SJCRH30 (cell line): ENCODE measurements at regions not wholly inside any gene's neighbourhood (a gene's known extent, or its start where the extent isn't known, plus 50 kb on each side); places are given as distances from the start of the nearest gene placed in this dataset.

Source experiments
- DNase-seq, 2 experiments: peaks; one replicate each; pipeline ENCODE4 v3.0.0-alpha.2; 2015 to 2020
- H3K27ac ChIP-seq: fragments of 250-450 bp; sonication (Bioruptor Pico); 2 replicates; pipeline ENCODE4 v1.5.1; 2020; ENCODE audit warnings: mild to moderate bottlenecking, moderate library complexity
- H3K27me3 ChIP-seq: fragments of 250-450 bp; sonication (Bioruptor Pico); 2 replicates; pipeline ENCODE4 v1.5.1; 2020; ENCODE audit warnings: mild to moderate bottlenecking, moderate library complexity
- H3K36me3 ChIP-seq: fragments of 250-450 bp; sonication (Bioruptor Pico); 2 replicates; pipeline ENCODE4 v1.5.1; 2020; ENCODE audit warnings: mild to moderate bottlenecking, moderate library complexity
- H3K4me1 ChIP-seq: fragments of 250-450 bp; sonication (Bioruptor Pico); 2 replicates; pipeline ENCODE4 v1.5.1; 2020; ENCODE audit warnings: mild to moderate bottlenecking, moderate library complexity
- H3K4me3 ChIP-seq: fragments of 250-450 bp; sonication (Bioruptor Pico); 2 replicates; pipeline ENCODE4 v1.5.1; 2020; ENCODE audit warnings: mild to moderate bottlenecking, moderate library complexity
- H3K9me3 ChIP-seq: fragments of 250-450 bp; sonication (Bioruptor Pico); replicated peaks from 2 replicates; pipeline ENCODE4 v1.5.1; 2020; ENCODE audit warnings: mild to moderate bottlenecking, moderate library complexity

DNA sequence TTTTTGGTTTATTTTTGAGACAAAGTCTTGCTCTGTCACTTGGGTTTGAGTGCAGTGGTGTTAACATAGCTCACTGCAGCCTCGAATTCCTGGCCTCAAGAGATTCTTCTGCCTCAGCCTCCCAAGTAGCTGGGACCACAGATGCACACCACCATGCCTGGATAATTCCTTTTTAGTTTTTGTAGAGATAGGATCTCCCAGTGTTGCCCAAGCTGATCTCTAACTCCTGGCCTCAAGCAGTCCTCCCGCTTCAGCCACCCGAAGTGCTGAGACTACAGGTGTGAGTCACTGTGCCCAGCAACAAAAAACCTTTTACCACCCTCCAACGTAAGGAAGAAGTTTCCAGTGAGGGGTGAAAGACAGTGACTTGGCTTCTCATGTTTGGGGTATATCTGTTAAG, 81.1 kb upstream of the TSHZ3 start:
- no peak overlapping the region for H3K27ac ChIP-seq
- H3K9me3 ChIP-seq, result peaks cover 15% of the 10 kb centered on the region
- H3K36me3 ChIP-seq, result no peaks in the 10 kb centered on the region
- no peak overlapping the region for H3K4me3 ChIP-seq
- 0 out of 2 replicates have a peak, but pooled peaks cover under 1% of the 10 kb centered on the region for H3K4me1 ChIP-seq
- H3K27me3 ChIP-seq, result no peaks in the 10 kb centered on the region
- DNase-seq, result no peak

- no peak for DNase-seq
- H3K36me3 ChIP-seq, result no peaks in the 10 kb centered on the region
- peaks cover 9% of the 10 kb centered on the region for H3K4me1 ChIP-seq
- no peak overlapping the region for H3K27ac ChIP-seq
- no peak overlapping the region for H3K4me3 ChIP-seq
- no peaks in the 10 kb centered on the region for H3K27me3 ChIP-seq
- H3K9me3 ChIP-seq, result peaks cover 19% of the 10 kb centered on the region
Observed at GRCh38 chr19:31432201-31432810, 83.1 kb upstream of the TSHZ3 start.

- peak; percentile 40 to 50 for DNase-seq
- Histone ChIP-seq H3K4me1 (peaks cover 9% of the 10 kb centered on the region), H3K4me3 (no peak overlapping the region), H3K36me3 (no peaks in the 10 kb centered on the region), H3K27ac (no peak overlapping the region), H3K27me3 (no peaks in the 10 kb centered on the region), H3K9me3 (peaks cover 19% of the 10 kb centered on the region)
Observed at GRCh38 chr19:31436121-31436776, 87.0 kb upstream of the TSHZ3 start.

DNA sequence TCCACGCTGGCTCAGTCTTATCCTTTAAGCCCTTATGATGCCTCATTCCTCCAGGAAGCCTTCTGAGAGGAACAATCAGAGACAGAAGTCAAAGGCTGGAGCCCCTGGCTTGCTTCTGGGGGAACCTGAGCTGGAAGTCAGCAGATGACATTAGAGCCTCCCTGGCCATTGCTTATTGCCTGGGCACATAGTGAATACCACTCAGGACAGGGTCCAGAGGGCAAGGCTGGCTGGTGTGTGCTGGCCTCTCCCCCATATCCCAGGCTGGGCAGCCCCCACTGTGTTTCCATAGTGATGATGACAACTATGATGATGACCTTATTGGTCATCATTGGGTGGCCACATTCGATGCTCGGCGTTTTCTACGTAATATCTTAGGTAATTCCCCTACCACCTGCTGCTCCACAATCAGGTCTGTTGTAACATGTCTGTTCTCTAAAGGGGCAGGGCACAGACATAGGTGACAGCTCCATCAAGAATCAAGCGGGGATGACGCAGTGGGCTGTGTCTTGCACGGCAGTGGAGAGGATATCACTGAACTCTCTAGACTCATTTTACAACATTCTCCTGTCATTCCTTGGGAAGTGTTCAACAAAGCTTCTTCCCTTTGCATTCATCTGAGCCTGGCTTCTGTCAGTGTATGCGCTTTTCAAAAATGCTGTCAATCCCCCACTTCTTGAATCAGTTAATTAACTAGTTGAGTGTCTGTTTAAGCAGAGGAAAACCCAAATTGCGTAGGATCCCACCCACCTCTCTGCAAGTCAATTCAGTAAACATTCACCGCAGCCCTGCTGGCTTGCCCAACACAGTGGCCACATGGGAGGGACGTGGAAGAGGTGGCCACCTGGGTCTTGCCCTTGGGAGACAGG, 89.4 kb upstream of the TSHZ3 start:
- H3K27ac ChIP-seq, result no peak overlapping the region
- H3K9me3 ChIP-seq, result peaks cover 19% of the 10 kb centered on the region
- no peak overlapping the region for H3K4me3 ChIP-seq
- no peaks in the 10 kb centered on the region for H3K36me3 ChIP-seq
- H3K27me3 ChIP-seq, result no peaks in the 10 kb centered on the region
- peaks cover 9% of the 10 kb centered on the region for H3K4me1 ChIP-seq
- DNase-seq, result no peak

DNA sequence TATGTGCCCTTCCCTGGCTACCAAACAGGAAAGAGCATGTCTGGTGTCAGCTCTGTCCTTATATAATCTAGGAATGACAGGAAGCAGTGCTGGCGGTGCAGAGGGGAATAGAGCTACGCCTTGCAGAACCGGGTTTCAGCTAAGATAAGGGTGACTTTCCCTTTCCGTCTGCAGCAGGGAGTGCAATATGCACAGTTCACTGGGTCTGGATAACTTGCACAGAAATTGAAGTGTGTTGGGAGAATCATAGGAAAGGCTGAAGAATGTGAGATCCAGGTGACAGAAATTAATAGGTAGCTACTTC, 90.0 kb upstream of the TSHZ3 start:
- peaks cover 16% of the 10 kb centered on the region for H3K9me3 ChIP-seq
- H3K36me3 ChIP-seq, result no peaks in the 10 kb centered on the region
- H3K27ac ChIP-seq, result no peak overlapping the region
- DNase-seq, result no peak
- H3K4me1 ChIP-seq, result peaks cover 9% of the 10 kb centered on the region
- H3K4me3 ChIP-seq, result no peak overlapping the region
- H3K27me3 ChIP-seq, result no peaks in the 10 kb centered on the region

GRCh38 chr19:31444931-31445330, 95.7 kb upstream of the TSHZ3 start:
- Histone ChIP-seq H3K4me1 (peaks cover 23% of the 10 kb centered on the region), H3K27ac (no peak overlapping the region), H3K9me3 (peaks cover 13% of the 10 kb centered on the region; the same call in 1 of the 2 replicates), H3K36me3 (no peaks in the 10 kb centered on the region), H3K27me3 (no peaks in the 10 kb centered on the region), H3K4me3 (no peak overlapping the region)
- DNase-seq, result peak; percentile 22 to 64

DNA sequence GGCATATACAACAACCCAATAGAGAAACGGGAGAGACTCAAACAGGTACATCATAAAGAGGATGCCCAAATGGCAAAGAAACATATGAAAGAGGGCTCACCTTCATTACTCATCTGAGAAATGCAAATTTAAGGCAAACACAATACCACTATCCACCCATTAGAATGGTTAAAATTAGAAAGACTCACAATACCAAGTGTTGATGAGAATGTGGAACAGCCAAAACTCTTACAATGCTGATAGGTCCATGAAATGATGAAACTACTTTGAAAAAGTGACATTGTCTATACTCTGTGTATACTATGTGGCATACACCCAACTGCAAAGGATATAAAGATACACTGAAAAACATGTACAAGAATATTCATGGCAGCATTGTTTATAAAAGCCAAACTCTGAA, 96.2 kb upstream of the TSHZ3 start:
- peaks cover 25% of the 10 kb centered on the region for H3K4me1 ChIP-seq
- H3K27me3 ChIP-seq, result no peaks in the 10 kb centered on the region
- no peak overlapping the region for H3K4me3 ChIP-seq
- no peak for DNase-seq
- no peak overlapping the region for H3K27ac ChIP-seq
- no peaks in the 10 kb centered on the region for H3K36me3 ChIP-seq
- H3K9me3 ChIP-seq, result peaks cover 13% of the 10 kb centered on the region; the same call in 1 of the 2 replicates

GRCh38 chr19:31448221-31448657, 99.0 kb upstream of the TSHZ3 start:
- peak overlapping the region; percentile 88 for H3K27ac ChIP-seq
- no peak overlapping the region for H3K4me3 ChIP-seq
- peaks cover 47% of the 10 kb centered on the region for H3K4me1 ChIP-seq
- no peaks in the 10 kb centered on the region for H3K36me3 ChIP-seq
- peaks cover 13% of the 10 kb centered on the region; the same call in 1 of the 2 replicates for H3K9me3 ChIP-seq
- peak; percentile 100 for DNase-seq
- no peaks in the 10 kb centered on the region for H3K27me3 ChIP-seq

DNA sequence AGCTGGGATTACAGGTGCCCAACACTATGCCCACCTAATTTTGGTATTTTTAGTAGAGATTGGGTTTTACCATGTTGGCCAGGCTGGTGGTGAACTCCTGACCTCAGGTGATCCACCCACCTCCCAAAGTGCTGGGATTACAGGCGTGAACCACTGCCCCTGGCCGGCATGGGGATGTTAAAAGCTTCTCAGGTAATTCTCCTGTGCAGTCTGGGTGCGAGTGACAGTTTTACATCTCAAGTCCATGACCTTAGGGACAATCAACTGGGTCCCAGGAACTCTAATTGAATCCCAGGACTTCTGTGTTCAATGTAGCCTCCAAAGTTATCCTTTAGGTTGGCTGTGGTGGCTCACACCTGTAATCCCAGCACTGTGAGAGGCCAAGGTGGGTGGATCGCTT, 100.1 kb upstream of the TSHZ3 start:
- Histone ChIP-seq H3K9me3 (peaks cover 11% of the 10 kb centered on the region), H3K27ac (peak overlapping the region; percentile 88), H3K27me3 (no peaks in the 10 kb centered on the region), H3K36me3 (no peaks in the 10 kb centered on the region), H3K4me3 (no peak overlapping the region), H3K4me1 (peaks cover 58% of the 10 kb centered on the region)
- no peak for DNase-seq

DNA sequence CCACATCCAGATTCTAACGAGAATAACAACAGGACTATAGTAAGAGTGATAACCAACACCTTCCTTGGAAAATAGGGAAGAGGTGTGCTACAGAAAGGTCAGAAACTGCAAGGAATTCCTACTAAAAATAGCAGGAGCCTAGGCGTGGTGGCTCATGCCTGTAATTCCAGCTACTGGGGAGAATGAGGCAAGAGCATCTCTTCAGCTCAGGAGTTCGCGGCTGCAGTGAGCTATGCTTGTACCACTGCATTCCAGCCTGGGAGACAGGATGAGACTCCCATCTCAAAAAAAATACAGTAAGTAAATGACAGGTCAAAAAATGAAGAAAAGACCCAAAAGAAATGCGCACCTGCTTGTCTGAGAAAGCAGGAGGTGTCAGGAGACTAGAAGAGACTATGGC, 101.5 kb upstream of the TSHZ3 start:
- Histone ChIP-seq H3K4me1 (peaks cover 53% of the 10 kb centered on the region), H3K27me3 (no peaks in the 10 kb centered on the region), H3K9me3 (peaks cover 6% of the 10 kb centered on the region), H3K4me3 (no peak overlapping the region), H3K27ac (peak overlapping the region; percentile 86), H3K36me3 (no peaks in the 10 kb centered on the region)
- DNase-seq, result peak in 1 of 2 experiments; percentile 22

DNA sequence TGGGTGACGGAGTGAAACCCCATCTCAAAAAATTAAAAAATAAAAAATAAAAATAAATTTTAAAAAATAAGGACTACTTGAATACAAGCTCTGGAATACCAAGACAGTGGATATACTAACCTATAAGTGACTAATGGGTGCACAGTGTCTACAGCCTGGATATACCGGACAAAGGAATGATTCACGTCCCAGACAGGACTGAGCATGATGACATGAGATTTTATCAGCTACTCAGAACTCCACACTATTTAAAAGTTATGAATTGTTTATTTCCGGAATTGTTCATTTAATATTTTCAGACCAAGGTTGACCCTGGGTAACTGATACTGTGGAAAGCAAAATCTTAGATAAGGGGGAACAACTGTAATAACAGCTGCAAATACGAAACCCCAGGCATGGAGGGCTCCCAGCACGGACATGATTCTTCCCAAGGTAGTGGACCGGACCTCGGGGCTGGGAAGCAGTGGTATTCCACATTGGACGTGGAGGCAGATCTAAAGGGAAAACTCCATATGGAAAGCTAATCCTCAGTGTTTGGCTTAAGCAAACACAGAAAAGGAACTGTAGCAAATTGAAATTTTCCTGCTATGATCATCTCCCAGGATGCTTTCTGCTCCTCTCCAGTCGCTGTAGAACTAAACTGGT, 102.6 kb upstream of the TSHZ3 start:
- peak; percentile 97 to 99 for DNase-seq
- H3K27ac ChIP-seq, result peak overlapping the region; percentile 86
- no peaks in the 10 kb centered on the region for H3K36me3 ChIP-seq
- no peaks in the 10 kb centered on the region for H3K27me3 ChIP-seq
- H3K4me1 ChIP-seq, result peaks cover 53% of the 10 kb centered on the region
- H3K9me3 ChIP-seq, result peaks cover 4% of the 10 kb centered on the region
- peak overlapping the region; percentile 35 for H3K4me3 ChIP-seq

DNA sequence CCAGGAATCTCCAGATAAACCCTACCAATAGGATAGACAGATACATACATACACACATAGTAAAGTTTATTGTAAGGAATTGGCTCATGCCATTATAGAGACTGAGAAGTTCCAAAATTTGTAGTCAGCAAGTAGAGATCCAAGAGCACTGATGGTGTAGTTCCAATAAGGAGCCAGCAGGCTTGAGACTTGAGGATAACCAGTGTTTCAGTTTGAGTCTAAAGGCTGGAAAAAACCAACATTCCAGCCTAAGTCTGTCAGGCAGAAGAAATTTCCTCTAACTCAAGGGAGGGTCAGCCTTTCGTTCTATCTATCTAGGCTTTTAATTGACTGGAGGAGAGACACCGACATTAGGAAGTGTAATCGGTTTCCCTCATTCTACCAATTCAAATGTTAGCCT, 110.2 kb upstream of the TSHZ3 start:
- Histone ChIP-seq H3K9me3 (no peaks in the 10 kb centered on the region; the same call in none of the 2 replicates), H3K27me3 (no peaks in the 10 kb centered on the region), H3K36me3 (no peaks in the 10 kb centered on the region), H3K4me1 (no peaks in the 10 kb centered on the region), H3K4me3 (no peak overlapping the region), H3K27ac (no peak overlapping the region)
- no peak for DNase-seq

DNA sequence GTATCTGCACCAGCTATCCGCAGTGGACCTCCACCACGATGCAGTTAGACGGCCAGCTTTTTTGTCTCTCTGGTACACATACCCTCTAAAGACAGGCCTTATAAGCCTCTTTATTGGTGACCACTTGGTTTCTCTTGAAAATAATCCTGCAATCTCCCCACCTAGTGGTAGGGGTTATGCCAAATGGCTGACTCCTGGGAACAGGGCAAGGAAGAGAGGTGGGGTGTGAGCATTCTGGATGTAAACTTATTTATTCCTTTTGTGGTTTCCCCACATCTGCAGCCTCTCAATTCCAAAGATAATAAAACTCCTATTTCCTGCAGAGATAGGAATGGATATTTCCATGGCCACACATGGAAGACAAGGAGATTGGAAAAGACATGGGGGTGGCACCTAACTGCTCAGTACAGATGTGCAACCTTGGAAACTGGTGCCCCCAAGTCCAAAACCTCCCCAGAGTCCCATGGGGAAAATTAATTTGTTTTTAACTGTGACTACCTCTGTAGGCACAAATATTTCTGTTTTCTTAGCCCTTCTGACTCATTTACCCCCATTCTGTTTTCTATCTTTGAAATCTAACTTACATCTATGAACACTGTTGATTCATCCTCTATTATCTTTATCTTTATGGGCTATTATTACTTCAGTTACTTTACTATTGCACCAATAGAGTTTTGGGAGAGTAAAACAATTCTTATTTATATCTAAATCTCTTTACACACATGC, 112.7 kb upstream of the TSHZ3 start:
- H3K9me3 ChIP-seq, result no peaks in the 10 kb centered on the region; the same call in 1 of the 2 replicates
- peak in 1 of 2 experiments; percentile 24 for DNase-seq

GRCh38 chr19:31470229-31470939, 121.1 kb upstream of the TSHZ3 start:
- Histone ChIP-seq H3K9me3 (peaks cover 6% of the 10 kb centered on the region; the same call in 1 of the 2 replicates), H3K27me3 (no peaks in the 10 kb centered on the region), H3K36me3 (no peaks in the 10 kb centered on the region), H3K27ac (no peak overlapping the region), H3K4me3 (no peak overlapping the region), H3K4me1 (no peaks in the 10 kb centered on the region)
- DNase-seq, result no peak

More for the DNA sequence above, 112.7 kb upstream of the TSHZ3 start:
- Histone ChIP-seq H3K27me3 (no peaks in the 10 kb centered on the region), H3K4me1 (no peaks in the 10 kb centered on the region), H3K4me3 (no peak overlapping the region), H3K36me3 (no peaks in the 10 kb centered on the region), H3K27ac (no peak overlapping the region)
